Right renal cortex interstitium (tissue), 3 donors: ENCODE measurements at regions not wholly inside any gene's neighbourhood (a gene's known extent, or its start where the extent isn't known, plus 50 kb on each side); places are given as distances from the start of the nearest gene placed in this dataset.

Source experiments
- DNase-seq, 3 donors: peaks; one replicate each; pipeline ENCODE4 v3.0.0-alpha.2; 2013; ENCODE audit warnings: low read depth in 3 of 3, low spot score in 2 of 3

GRCh38 chr4:180377741-180378140 lies 1865.5 kb upstream of the TENM3 start:
- DNase-seq = no peak

- no peak for DNase-seq
Measured at GRCh38 chr4:180380733-180381132, 1862.5 kb upstream of the TENM3 start.

GRCh38 chr4:180391613-180392012 lies 1851.6 kb upstream of the TENM3 start:
- DNase-seq = no peak

- DNase-seq = no peak
Measured at GRCh38 chr4:180394312-180394711, 1848.9 kb upstream of the TENM3 start.

- DNase-seq = no peak
Measured at GRCh38 chr4:180394730-180395129, 1848.5 kb upstream of the TENM3 start.

- DNase-seq = no peak
Measured at GRCh38 chr4:180398564-180398963, 1844.6 kb upstream of the TENM3 start.

- no peak for DNase-seq
Measured at GRCh38 chr4:180407275-180407885, 1835.8 kb upstream of the TENM3 start.

GRCh38 chr4:180418819-180419531 lies 1824.2 kb upstream of the TENM3 start:
- DNase-seq = no peak

- no peak for DNase-seq
Measured at GRCh38 chr4:180422989-180423711, 1820.1 kb upstream of the TENM3 start.

- DNase-seq = no peak
Measured at GRCh38 chr4:180423712-180424057, 1819.5 kb upstream of the TENM3 start.

GRCh38 chr4:180426938-180427337 lies 1816.3 kb upstream of the TENM3 start:
- no peak for DNase-seq

- DNase-seq = no peak
Measured at GRCh38 chr4:180430283-180430682, 1812.9 kb upstream of the TENM3 start.

GRCh38 chr4:180434131-180434895 lies 1808.9 kb upstream of the TENM3 start:
- DNase-seq = no peak

GRCh38 chr4:180436361-180436760 lies 1806.8 kb upstream of the TENM3 start:
- DNase-seq = no peak

GRCh38 chr4:180437601-180438000 lies 1805.6 kb upstream of the TENM3 start:
- DNase-seq = no peak

- no peak for DNase-seq
Measured at GRCh38 chr4:180448306-180448705, 1794.9 kb upstream of the TENM3 start.

GRCh38 chr4:180449395-180449956 lies 1793.7 kb upstream of the TENM3 start:
- DNase-seq = peak in 1 of 3 donors; percentile 13

GRCh38 chr4:180455226-180455625 lies 1788.0 kb upstream of the TENM3 start:
- DNase-seq = peak in 2 of 3 donors; percentile 13 to 19

GRCh38 chr4:180456928-180457327 lies 1786.3 kb upstream of the TENM3 start:
- DNase-seq = no peak

GRCh38 chr4:180462116-180462515 lies 1781.1 kb upstream of the TENM3 start:
- no peak for DNase-seq

- DNase-seq = no peak
Measured at GRCh38 chr4:180465364-180465763, 1777.8 kb upstream of the TENM3 start.
